MM.1S (cell line): ENCODE measurements at regions not wholly inside any gene's neighbourhood (a gene's known extent, or its start where the extent isn't known, plus 50 kb on each side); places are given as distances from the start of the nearest gene placed in this dataset.
"Not testable (repeated sequence)": the region's sequence is repeated elsewhere in the genome, so short reads cannot be mapped to it uniquely, and the experiment has no call there.

Source experiments
- DNase-seq: peaks from one replicate; pipeline ENCODE4 v3.0.0-alpha.2; 2015
- H2AFZ ChIP-seq: fragments of 300-600 bp; sonication (generic); 2 replicates; pipeline ENCODE4 v1.6.0; 2016; ENCODE audit warnings: antibody characterized with exemption, low read length
- H3F3A ChIP-seq: fragments of 300-600 bp; sonication (generic); 2 replicates; pipeline ENCODE4 v1.6.1; 2016; ENCODE audit warnings: mild to moderate bottlenecking, antibody characterized with exemption, low read length, moderate library complexity, mixed read lengths; ENCODE audit not compliant: insufficient read depth
- H3K27ac ChIP-seq: fragments of 300-600 bp; sonication (generic); 2 replicates; pipeline ENCODE4 v1.5.1; 2016; ENCODE audit warnings: mild to moderate bottlenecking, low read length
- H3K27me3 ChIP-seq: fragments of 300-600 bp; sonication (generic); replicated peaks from 2 replicates; pipeline ENCODE4 v1.6.0; 2016; ENCODE audit warnings: low read length; ENCODE audit not compliant: insufficient read depth
- H3K36me3 ChIP-seq: fragments of 300-600 bp; sonication (generic); replicated peaks from 2 replicates; pipeline ENCODE4 v1.6.1; 2016; ENCODE audit warnings: mild to moderate bottlenecking, low read length, mixed read lengths; ENCODE audit not compliant: insufficient read depth
- H3K4me1 ChIP-seq: fragments of 300-600 bp; sonication (generic); 2 replicates; pipeline ENCODE4 v1.6.1; 2016; ENCODE audit warnings: low read length, mixed read lengths
- H3K4me2 ChIP-seq: fragments of 300-600 bp; sonication (generic); 2 replicates; pipeline ENCODE4 v1.6.0; 2016; ENCODE audit warnings: low read depth, low read length
- H3K4me3 ChIP-seq: fragments of 300-600 bp; sonication (generic); 2 replicates; pipeline ENCODE4 v1.5.1; 2016; ENCODE audit warnings: low read length, mixed read lengths
- H3K79me2 ChIP-seq: fragments of 300-600 bp; sonication (generic); 2 replicates; pipeline ENCODE4 v1.6.1; 2016; ENCODE audit warnings: mixed run types, low read length, mixed read lengths
- H3K9ac ChIP-seq: fragments of 300-600 bp; sonication (generic); 2 replicates; pipeline ENCODE4 v1.6.1; 2016; ENCODE audit warnings: low read length, mixed read lengths
- H3K9me2 ChIP-seq: fragments of 300-600 bp; sonication (generic); replicated peaks from 2 replicates; pipeline ENCODE4 v1.6.1; 2016; ENCODE audit warnings: mild to moderate bottlenecking, low read length, mixed read lengths; ENCODE audit not compliant: insufficient read depth
- H3K9me3 ChIP-seq: fragments of 300-600 bp; sonication (generic); replicated peaks from 2 replicates; pipeline ENCODE4 v1.6.1; 2016; ENCODE audit warnings: mild to moderate bottlenecking, low read length, mixed read lengths; ENCODE audit not compliant: insufficient read depth
- H4K20me1 ChIP-seq: fragments of 300-600 bp; sonication (generic); 2 replicates; pipeline ENCODE4 v1.6.1; 2016; ENCODE audit warnings: mild to moderate bottlenecking, low read length, moderate library complexity, mixed read lengths; ENCODE audit not compliant: insufficient read depth
- EZH2 ChIP-seq: fragments of 300-600 bp; sonication (generic); optimal IDR thresholded peaks from 2 replicates; pipeline ENCODE3; 2017; ENCODE audit warnings: low read depth, mild to moderate bottlenecking, antibody characterized with exemption, low read length, mixed read lengths
- EZH2phosphoT487 ChIP-seq: fragments of 300-600 bp; sonication (generic); IDR thresholded peaks from 2 replicates; pipeline ENCODE4 v1.6.1; 2018; ENCODE audit warnings: antibody characterized with exemption, low read length
- TF ChIP-seq, protein P1 (sequence below): fragments of 300-600 bp; sonication (generic); IDR thresholded peaks from 2 replicates; pipeline ENCODE4 v1.5.1; 2016; ENCODE audit warnings: antibody characterized with exemption, low read length, mixed read lengths

DNA sequence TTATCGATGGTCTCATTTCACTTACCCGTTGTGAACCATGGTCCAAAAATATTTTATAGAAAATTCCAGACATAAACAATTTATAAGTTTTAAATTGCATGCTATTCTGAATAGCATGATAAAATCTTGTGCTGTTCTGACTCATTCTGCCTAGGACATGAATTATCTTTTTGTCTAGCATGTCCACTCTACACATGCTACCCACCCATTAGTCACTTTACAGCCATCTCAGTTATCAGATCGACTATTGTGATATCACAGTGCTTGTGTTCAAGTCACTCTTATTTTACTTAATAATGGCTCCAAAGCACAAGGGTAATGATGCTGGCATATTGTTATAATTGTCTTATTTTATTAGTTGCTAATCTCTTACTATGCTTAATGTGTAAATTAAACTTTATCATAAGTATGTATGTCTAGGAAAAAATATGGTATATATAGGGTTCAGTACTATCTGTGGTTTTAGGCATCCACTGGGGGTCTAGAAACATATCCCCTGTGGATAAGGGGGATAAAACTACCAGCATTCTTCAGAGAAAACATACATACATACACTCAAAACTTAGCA is 252.0 kb upstream of the HTR1E start:
- no peaks in the 10 kb centered on the region for H3K79me2 ChIP-seq
- peaks cover 22% of the 10 kb centered on the region for H3F3A ChIP-seq
- no peak overlapping the region for H3K9ac ChIP-seq
- no peak overlapping the region for H3K4me3 ChIP-seq
- no peak for DNase-seq
- H3K4me2 ChIP-seq, result no peak overlapping the region
- no peaks in the 10 kb centered on the region for H4K20me1 ChIP-seq
- H3K9me3 ChIP-seq, result no peaks in the 10 kb centered on the region
- H3K27ac ChIP-seq, result no peak overlapping the region
- H3K4me1 ChIP-seq, result peaks cover 21% of the 10 kb centered on the region
- H2AFZ ChIP-seq, result no peak overlapping the region
- no peaks in the 10 kb centered on the region for H3K36me3 ChIP-seq
- TF ChIP-seq, protein P1, sequence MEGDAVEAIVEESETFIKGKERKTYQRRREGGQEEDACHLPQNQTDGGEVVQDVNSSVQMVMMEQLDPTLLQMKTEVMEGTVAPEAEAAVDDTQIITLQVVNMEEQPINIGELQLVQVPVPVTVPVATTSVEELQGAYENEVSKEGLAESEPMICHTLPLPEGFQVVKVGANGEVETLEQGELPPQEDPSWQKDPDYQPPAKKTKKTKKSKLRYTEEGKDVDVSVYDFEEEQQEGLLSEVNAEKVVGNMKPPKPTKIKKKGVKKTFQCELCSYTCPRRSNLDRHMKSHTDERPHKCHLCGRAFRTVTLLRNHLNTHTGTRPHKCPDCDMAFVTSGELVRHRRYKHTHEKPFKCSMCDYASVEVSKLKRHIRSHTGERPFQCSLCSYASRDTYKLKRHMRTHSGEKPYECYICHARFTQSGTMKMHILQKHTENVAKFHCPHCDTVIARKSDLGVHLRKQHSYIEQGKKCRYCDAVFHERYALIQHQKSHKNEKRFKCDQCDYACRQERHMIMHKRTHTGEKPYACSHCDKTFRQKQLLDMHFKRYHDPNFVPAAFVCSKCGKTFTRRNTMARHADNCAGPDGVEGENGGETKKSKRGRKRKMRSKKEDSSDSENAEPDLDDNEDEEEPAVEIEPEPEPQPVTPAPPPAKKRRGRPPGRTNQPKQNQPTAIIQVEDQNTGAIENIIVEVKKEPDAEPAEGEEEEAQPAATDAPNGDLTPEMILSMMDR, result no peak
- no peak for TF ChIP-seq EZH2
- TF ChIP-seq EZH2phosphoT487, result no peak
- H3K27me3 ChIP-seq, result no peaks in the 10 kb centered on the region
- H3K9me2 ChIP-seq, result no peaks in the 10 kb centered on the region

DNA sequence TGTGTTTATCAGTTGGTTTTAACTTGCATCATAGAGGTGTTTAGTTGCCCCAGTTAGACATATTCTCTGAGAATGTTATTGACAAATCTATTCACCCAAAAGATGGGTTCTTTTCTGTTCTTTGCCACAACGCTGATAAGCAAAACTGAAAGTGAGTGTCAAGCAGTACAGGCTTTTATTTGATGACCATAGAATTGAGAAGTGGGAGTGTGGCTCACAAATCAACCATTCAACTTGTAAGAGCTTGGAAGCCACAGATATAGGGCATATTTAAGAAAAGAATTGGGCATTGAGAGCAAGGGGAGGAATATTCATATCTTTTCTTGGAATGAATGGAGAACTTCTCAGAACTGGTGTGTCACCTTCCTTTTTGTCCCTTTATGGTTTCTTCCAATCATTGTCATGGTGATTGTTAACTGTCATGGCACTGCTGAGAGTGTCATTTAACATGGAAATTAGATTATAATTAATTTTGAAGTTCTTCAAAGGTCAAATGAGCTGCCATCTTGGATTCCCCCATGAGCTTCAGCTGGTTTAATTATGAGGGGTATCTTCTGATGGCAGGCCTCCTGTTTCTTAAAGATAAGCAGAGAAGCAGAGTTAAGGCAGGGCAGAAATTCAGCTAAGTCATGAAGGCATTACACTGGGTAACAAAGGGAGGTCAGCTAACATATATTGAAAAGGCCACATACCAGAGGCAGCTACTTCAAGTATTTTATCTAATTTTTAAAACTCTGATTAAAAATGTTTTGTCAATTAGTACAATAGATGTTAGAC is 254.0 kb upstream of the HTR1E start:
- Histone ChIP-seq H3K9me3 (no peaks in the 10 kb centered on the region), H3K9ac (peak overlapping the region; percentile 49), H3K4me1 (peaks cover 21% of the 10 kb centered on the region), H4K20me1 (no peaks in the 10 kb centered on the region), H3K27me3 (no peaks in the 10 kb centered on the region), H3F3A (peaks cover 22% of the 10 kb centered on the region), H3K4me2 (peak overlapping the region; percentile 78), H3K4me3 (peak overlapping the region; percentile 41), H3K9me2 (no peaks in the 10 kb centered on the region), H3K36me3 (no peaks in the 10 kb centered on the region), H3K79me2 (no peaks in the 10 kb centered on the region), H2AFZ (peak overlapping the region; percentile 74), H3K27ac (peak overlapping the region; percentile 89)
- peak; percentile 64 for DNase-seq
- no peak for TF ChIP-seq EZH2
- no peak for TF ChIP-seq EZH2phosphoT487
- TF ChIP-seq, protein P1, result no peak

DNA sequence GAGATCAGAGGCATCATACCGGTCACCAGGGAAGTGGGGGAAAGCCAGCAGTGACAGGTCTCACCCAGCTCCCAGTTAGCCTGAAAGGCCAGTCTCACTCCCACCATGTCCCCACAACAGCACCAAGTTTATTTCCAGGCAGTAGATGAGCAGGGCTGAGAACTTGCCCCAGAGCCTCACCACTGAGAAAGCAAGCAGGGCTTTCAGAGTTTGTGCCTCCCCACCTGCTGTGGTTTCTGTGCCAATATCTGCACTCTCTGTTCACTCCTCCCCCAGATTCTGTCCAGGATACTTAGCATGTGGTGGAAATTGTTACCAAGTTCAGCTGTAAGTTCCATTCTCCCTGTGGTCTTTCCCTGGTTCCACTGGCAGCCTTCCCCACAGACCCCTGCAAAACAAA is 255.0 kb upstream of the HTR1E start:
- Histone ChIP-seq H3K36me3 (no peaks in the 10 kb centered on the region), H3K4me3 (peak overlapping the region; percentile 41; the same call in 1 of the 2 replicates), H3K27ac (peak overlapping the region; percentile 89), H3K9me3 (no peaks in the 10 kb centered on the region), H3F3A (peaks cover 22% of the 10 kb centered on the region), H2AFZ (peak overlapping the region; percentile 74), H3K4me1 (peaks cover 21% of the 10 kb centered on the region), H3K4me2 (peak overlapping the region; percentile 78), H3K27me3 (no peaks in the 10 kb centered on the region), H3K79me2 (no peaks in the 10 kb centered on the region), H4K20me1 (no peaks in the 10 kb centered on the region), H3K9ac (peak overlapping the region; percentile 49), H3K9me2 (no peaks in the 10 kb centered on the region)
- TF ChIP-seq, protein P1, result no peak
- peak; percentile 75 for DNase-seq

DNA sequence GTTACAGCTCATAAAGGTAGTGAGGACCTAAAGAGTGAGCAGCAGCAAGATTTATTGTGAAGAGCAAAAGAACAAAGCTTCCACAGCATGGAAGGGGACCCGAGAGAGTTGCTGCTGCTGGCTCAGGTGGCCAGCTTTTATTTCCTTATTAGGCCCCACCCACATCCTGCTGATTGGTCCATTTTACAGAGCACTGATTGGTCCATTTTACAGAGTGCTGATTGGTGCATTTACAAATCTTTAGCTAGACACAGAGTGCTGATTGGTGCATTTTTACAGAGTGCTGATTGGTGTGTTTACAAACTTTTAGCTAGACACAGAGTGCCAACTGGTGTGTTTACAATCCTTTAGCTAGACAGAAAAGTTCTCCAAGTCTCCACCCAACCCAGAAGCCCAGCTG is 256.2 kb upstream of the HTR1E start:
- H2AFZ ChIP-seq, H3K27me3 ChIP-seq, H4K20me1 ChIP-seq, H3K9ac ChIP-seq, H3K9me3 ChIP-seq, DNase-seq, H3K79me2 ChIP-seq, H3K4me3 ChIP-seq, H3K36me3 ChIP-seq, H3K9me2 ChIP-seq: not testable (repeated sequence)
- Histone ChIP-seq H3F3A (peaks cover 22% of the 10 kb centered on the region), H3K27ac (peak overlapping the region; percentile 89; the same call in 1 of the 2 replicates), H3K4me1 (peaks cover 21% of the 10 kb centered on the region), H3K4me2 (peak overlapping the region; percentile 78; the same call in 1 of the 2 replicates)

DNA sequence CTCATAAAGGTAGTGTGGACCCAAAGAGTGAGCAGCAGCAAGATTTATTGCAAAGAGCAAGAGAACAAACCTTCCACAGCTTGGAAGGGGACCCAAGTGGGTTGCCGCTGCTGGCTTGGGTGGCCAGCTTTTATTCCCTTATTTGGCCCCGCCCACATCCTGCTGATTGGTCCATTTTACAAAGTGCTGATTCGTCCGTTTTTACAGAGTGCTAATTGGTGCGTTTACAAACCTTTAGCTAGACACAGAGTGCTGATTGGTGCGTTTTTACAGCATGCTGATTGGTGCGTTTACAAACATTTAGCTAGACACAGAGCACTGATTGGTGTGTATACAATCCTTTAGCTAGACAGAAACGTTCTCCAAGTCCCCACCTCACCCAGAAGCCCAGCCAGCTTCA is 265.2 kb upstream of the HTR1E start:
- H3F3A ChIP-seq, H3K4me1 ChIP-seq, H3K4me2 ChIP-seq, H3K9me2 ChIP-seq, H3K79me2 ChIP-seq, H3K36me3 ChIP-seq, H3K27ac ChIP-seq, H3K4me3 ChIP-seq, H3K9me3 ChIP-seq, H3K27me3 ChIP-seq, H3K9ac ChIP-seq, H4K20me1 ChIP-seq, DNase-seq, H2AFZ ChIP-seq: not testable (repeated sequence)
